ENCODE measurements at regions not wholly inside any gene's neighbourhood (a gene's known extent, or its start where the extent isn't known, plus 50 kb on each side); places are given as distances from the start of the nearest gene placed in this dataset.

GRCh38 chr13:112225429-112226090 is 150.6 kb upstream of the SPACA7 start:
- no peak for DNase-seq

- DNase-seq = no peak
Observed at GRCh38 chr13:112226320-112227002, 149.7 kb upstream of the SPACA7 start.

GRCh38 chr13:112227031-112227430 is 149.1 kb upstream of the SPACA7 start:
- DNase-seq = no peak

GRCh38 chr13:112229445-112229844 is 146.7 kb upstream of the SPACA7 start:
- DNase-seq = no peak

- DNase-seq = no peak
Observed at GRCh38 chr13:112229992-112230872, 145.9 kb upstream of the SPACA7 start.

DNA sequence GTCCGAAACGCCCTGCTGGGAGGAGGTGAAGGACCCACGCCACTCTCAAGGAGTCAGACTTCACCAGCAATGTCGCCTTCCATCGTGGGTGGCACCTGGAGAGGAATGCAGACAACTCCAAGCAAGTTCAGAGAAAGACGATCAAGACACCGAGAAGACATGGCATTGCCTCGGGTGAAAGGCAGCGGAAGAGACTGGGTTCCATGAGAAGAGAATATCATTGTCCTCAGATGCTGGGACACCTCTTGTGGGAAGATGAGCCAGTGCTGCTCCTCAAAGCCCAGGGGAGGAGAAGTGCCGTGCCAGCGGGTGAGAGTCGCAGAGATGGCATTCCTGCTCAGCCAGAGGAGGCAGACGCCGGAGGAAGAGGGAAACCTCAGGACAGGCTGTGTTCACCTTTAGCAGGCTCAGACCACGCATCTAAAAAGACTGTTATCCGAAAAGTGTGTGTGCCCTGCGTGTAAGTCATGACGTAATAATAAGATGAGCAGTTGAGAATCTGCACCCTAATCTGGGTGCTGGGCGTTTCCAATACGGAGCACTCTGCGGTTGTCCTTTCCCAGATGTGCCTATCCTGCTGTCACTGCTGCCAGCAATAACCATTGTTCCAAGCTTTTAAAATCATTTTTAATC is 144.6 kb upstream of the SPACA7 start:
- no peak for DNase-seq

DNA sequence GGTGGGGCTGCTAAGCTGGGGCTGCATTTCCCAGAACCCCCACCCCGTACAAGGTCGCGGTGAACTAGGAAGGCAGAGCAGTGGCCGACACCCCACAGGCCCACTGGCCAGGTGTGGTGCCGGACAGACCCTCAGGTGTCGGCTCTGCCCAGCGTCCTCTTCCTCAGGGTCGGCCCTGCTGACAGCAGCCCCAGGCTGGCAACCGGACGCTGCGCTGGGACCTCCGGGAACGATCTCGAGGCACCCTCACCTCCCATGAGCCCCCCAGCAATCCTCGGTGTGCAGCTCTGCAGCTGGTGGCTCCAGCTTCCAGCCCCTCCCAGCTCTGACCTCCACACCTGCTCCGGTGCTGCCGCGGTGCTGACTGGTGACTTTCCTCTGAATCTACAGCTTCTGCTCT is 142.9 kb upstream of the SPACA7 start:
- DNase-seq = no peak

DNA sequence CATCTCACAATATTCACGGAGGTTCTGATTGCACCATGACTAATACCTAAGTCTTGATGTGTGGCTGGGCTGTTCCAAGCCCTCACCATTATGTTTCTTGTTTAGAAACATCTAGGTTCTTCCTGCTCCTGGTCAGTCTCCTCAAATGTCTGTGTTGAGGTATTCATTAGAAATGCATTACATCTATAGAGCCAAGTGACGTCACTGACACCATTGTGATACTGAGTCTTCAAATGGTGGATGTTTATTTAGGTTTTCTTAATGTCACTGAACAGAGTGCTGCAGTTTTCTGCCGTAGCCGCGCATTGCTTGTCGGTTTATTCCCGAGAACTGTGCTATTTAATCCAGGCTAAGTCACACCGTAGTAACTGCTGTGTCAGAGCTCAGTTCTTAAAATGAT is 142.4 kb upstream of the SPACA7 start:
- DNase-seq = no peak

DNA sequence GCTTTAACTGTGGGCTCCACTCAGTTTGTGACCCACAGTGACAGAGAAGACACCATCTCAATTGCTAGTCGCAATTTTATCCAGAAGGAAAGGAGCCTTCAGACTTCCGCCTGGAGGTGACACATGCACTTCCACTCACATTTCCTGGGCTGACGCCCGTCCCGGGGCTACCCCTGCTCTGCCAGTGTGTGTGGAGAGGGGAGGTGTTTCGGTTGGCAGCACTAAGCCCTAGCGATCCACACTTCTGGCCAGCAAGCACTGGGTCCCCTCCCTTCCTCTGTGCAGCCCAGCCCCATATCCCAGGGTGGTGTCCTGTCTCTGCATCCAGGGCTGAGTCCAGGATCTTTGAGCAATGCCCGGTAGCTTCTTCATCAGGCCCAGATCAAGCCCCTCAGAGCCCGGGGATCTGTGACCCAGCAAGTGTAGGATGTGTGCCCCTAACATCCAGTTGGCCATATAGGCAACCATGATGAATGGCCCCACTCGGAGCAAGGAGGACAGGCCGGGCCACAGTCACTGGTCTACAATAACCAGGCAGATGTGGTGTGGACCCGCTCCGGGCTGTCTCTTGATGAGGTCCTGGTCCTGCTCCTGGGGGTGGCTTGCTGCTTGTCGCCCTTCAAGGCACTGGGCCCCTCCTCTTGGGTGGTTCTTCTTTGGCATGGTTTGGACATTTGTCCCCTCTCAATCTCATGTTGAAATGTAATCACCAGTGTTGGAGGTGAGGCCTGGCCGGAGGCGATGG is 141.9 kb upstream of the SPACA7 start:
- DNase-seq = no peak

DNA sequence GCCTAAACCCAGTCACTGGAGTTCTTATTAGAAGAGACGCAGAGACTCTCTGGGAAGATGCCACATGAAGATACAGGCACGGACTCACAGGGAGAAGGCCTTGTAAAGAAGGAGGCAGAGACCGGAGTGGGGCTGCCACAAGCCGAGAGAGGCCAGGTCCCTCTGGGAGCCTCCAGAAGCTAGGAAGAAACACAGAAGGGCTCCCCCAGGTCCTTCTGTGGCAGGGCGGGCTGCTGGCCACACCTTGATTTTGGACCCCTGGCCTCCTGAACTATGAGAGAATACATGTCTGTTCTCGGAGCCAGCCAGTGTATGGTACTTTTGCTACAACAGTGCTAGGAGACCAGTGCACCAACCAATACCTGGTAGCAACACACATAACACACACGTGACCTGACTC is 140.1 kb upstream of the SPACA7 start:
- DNase-seq = no peak

DNA sequence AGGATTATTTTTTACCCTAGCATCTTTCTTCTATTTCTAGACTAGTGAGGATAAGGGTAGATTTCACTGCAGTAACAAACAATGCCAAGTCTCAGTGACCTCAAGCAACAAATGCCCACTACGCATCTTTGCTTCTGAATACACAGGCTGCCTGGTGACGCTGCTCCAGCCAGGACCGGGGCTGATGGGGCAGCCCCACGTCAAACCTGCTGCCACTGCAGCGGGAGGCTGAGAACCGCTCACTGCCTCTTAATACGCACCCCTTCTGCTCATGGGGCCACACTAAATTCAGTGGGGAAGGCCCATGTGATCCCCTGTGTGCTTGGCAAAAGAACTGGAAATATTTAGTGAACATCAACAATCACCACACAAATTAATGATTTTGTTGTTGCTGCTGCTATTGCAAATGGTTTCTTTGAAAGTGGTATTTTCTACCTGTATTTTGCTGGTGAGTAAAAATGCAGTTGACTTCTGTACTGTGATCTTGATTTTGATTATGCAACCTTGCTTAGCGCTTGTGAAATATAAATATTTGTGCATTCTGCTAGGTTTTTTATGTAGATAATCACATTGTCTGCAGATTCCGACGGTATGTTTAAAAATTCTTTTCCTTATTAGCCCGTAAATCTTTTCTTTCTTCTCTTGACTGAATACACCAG is 139.5 kb upstream of the SPACA7 start:
- DNase-seq = no peak

GRCh38 chr13:112238436-112238995 is 137.6 kb upstream of the SPACA7 start:
- no peak for DNase-seq

GRCh38 chr13:112240076-112240475 is 136.1 kb upstream of the SPACA7 start:
- no peak for DNase-seq

GRCh38 chr13:112241288-112241687 is 134.9 kb upstream of the SPACA7 start:
- no peak for DNase-seq

- no peak for DNase-seq
Observed at GRCh38 chr13:112242777-112243176, 133.4 kb upstream of the SPACA7 start.

DNA sequence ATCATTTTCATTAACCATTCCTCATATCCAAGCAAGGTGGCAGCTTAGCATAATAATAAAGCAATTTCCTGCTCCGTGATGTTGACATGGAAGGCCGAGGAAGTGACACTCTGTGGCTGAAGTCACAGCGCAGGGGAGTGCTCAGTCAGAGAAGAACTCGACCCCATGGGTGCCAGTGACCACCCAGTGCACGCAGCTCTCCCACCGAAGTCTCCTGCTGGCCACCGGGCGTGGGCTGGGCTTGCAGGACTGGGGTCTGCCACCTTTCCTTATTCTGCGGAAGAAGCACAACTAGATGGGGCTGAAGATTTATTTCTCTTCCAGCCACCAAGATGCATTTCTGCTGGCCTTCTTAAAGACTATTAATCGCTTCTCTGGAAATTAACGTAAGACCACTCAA is 132.1 kb upstream of the SPACA7 start:
- DNase-seq = no peak

DNA sequence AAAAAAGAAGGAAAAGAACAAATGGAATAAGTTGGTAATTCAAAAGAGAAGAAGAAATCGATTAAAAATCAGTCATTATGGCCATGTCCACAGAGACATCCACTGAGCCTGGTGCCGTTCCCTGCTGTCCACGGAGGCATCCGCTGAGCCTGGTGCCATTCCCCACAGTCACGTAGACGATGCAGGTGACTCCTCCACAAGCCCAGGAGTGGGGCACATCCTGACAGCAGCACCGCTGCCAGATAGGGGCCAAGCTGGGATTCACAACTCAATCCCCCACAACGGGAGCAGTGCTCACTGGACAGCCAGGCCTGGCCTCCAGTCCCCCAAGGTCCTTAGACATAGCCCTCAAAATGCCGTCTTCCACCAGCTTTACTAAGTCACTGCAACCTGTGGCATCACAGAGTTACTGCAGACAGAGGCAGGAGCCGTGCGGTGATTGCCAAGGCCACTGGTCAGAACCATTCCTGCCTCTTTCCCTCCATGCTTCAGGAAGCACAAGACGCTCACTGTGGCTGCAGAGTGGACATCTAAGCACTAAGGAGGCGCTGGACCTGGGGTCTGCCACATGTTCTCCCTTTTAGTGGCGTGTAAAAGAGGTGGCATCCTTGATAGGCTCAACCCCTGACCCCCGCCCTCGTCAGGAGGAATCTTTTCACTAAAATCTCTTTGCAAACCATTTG is 131.5 kb upstream of the SPACA7 start:
- DNase-seq = no peak

GRCh38 chr13:112245179-112245724 is 130.9 kb upstream of the SPACA7 start:
- DNase-seq = no peak

- DNase-seq = no peak
Observed at GRCh38 chr13:112245989-112246388, 130.2 kb upstream of the SPACA7 start.

- no peak for DNase-seq
Observed at GRCh38 chr13:112246731-112247470, 129.3 kb upstream of the SPACA7 start.

Measured in inflammatory macrophage (primary cell).